ENCODE measurements at regions not wholly inside any gene's neighbourhood (a gene's known extent, or its start where the extent isn't known, plus 50 kb on each side); places are given as distances from the start of the nearest gene placed in this dataset.

GRCh38 chr14:104470588-104470987 lies 109.0 kb upstream of the C14orf180 start:
- POLR2A ChIA-PET: no interaction called here
- no peak overlapping the region for H3K4me3 ChIP-seq (ENCODE audit: control insufficient read depth in 1 of 7, extremely low read depth in 1 of 7, insufficient read depth in 4 of 7, low read depth in 2 of 7, low read length in 6 of 7)
- CTCF ChIA-PET: no interaction called here

GRCh38 chr14:104471114-104471513 lies 108.5 kb upstream of the C14orf180 start:
- ChIA-PET POLR2A (no interaction called here), CTCF (no interaction called here)
- H3K27ac ChIP-seq (ENCODE audit: insufficient read depth in 1 of 2, low read depth in 1 of 2, low read length in 2 of 2, poor library complexity in 1 of 2, severe bottlenecking in 2 of 2): no peak overlapping the region
- H3K9me3 ChIP-seq (ENCODE audit: control extremely low read depth in 1 of 5, control insufficient read depth in 4 of 5, insufficient read depth in 2 of 5, low read depth in 1 of 5, low read length in 4 of 5): peaks cover 0 to 12% (median 0%) of the 10 kb centered on the region in 5 experiments
- no peak overlapping the region for H3K4me3 ChIP-seq (ENCODE audit: control insufficient read depth in 1 of 7, extremely low read depth in 1 of 7, insufficient read depth in 4 of 7, low read depth in 2 of 7, low read length in 6 of 7)
- H3K4me1 ChIP-seq (ENCODE audit: control extremely low read depth in 1 of 4, control insufficient read depth in 4 of 4, insufficient read depth in 4 of 4, low read length in 3 of 4): no peaks in the 10 kb centered on the region
- H3K27me3 ChIP-seq (replicated peaks in 2 of 5; ENCODE audit: control insufficient read depth in 4 of 5, insufficient read depth in 5 of 5, low read length in 4 of 5): peaks cover 0 to 20% (median 6%) of the 10 kb centered on the region in 5 experiments
- no peaks in the 10 kb centered on the region for H3K36me3 ChIP-seq (ENCODE audit: control insufficient read depth in 4 of 4, insufficient read depth in 4 of 4, low read length in 3 of 4)
- no peak for DNase-seq
- 84% methylated on average over 5 of the region's 8 CpGs for WGBS (ENCODE audit: insufficient coverage)

More at GRCh38 chr14:104470588-104470987, 109.0 kb upstream of the C14orf180 start:
- no peaks in the 10 kb centered on the region for H3K36me3 ChIP-seq (ENCODE audit: control insufficient read depth in 4 of 4, insufficient read depth in 4 of 4, low read length in 3 of 4)
- no peaks in the 10 kb centered on the region for H3K4me1 ChIP-seq (ENCODE audit: control extremely low read depth in 1 of 4, control insufficient read depth in 4 of 4, insufficient read depth in 4 of 4, low read length in 3 of 4)
- H3K9me3 ChIP-seq (ENCODE audit: control extremely low read depth in 1 of 5, control insufficient read depth in 4 of 5, insufficient read depth in 2 of 5, low read depth in 1 of 5, low read length in 4 of 5): peaks cover 0 to 12% (median 0%) of the 10 kb centered on the region in 5 experiments
- H3K27me3 ChIP-seq (replicated peaks in 2 of 5; ENCODE audit: control insufficient read depth in 4 of 5, insufficient read depth in 5 of 5, low read length in 4 of 5): peaks cover 0 to 20% (median 6%) of the 10 kb centered on the region in 5 experiments
- no peak overlapping the region for H3K27ac ChIP-seq (ENCODE audit: insufficient read depth in 1 of 2, low read depth in 1 of 2, low read length in 2 of 2, poor library complexity in 1 of 2, severe bottlenecking in 2 of 2)
- 91% methylated on average over 15 of the region's 15 CpGs for WGBS (ENCODE audit: insufficient coverage)
- DNase-seq: no peak

- Histone ChIP-seq H3K27me3 (replicated peaks in 2 of 5; ENCODE audit: control insufficient read depth in 4 of 5, insufficient read depth in 5 of 5, low read length in 4 of 5) (peaks cover 0 to 20% (median 6%) of the 10 kb centered on the region in 5 experiments), H3K27ac (ENCODE audit: insufficient read depth in 1 of 2, low read depth in 1 of 2, low read length in 2 of 2, poor library complexity in 1 of 2, severe bottlenecking in 2 of 2) (no peak overlapping the region), H3K4me3 (ENCODE audit: control insufficient read depth in 1 of 7, extremely low read depth in 1 of 7, insufficient read depth in 4 of 7, low read depth in 2 of 7, low read length in 6 of 7) (no peak overlapping the region), H3K4me1 (ENCODE audit: control extremely low read depth in 1 of 4, control insufficient read depth in 4 of 4, insufficient read depth in 4 of 4, low read length in 3 of 4) (no peaks in the 10 kb centered on the region), H3K36me3 (ENCODE audit: control insufficient read depth in 4 of 4, insufficient read depth in 4 of 4, low read length in 3 of 4) (no peaks in the 10 kb centered on the region), H3K9me3 (ENCODE audit: control extremely low read depth in 1 of 5, control insufficient read depth in 4 of 5, insufficient read depth in 2 of 5, low read depth in 1 of 5, low read length in 4 of 5) (peaks cover 0 to 12% (median 0%) of the 10 kb centered on the region in 5 experiments)
- ChIA-PET CTCF (no interaction called here), POLR2A (no interaction called here)
- DNase-seq: no peak
- WGBS (ENCODE audit: insufficient coverage): no CpG with 5 or more reads among the region's 1 CpG
Observed at GRCh38 chr14:104472073-104472472, 107.5 kb upstream of the C14orf180 start.

- CTCF ChIA-PET: interaction anchor here (1.4 kb wide), 1 partner anchor 13 kb away, joined by 4 read pairs; no protein-coding TSS in a partner anchor
- H3K4me1 ChIP-seq (ENCODE audit: control extremely low read depth in 1 of 4, control insufficient read depth in 4 of 4, insufficient read depth in 4 of 4, low read length in 3 of 4): no peaks in the 10 kb centered on the region
- H3K9me3 ChIP-seq (ENCODE audit: control extremely low read depth in 1 of 5, control insufficient read depth in 4 of 5, insufficient read depth in 2 of 5, low read depth in 1 of 5, low read length in 4 of 5): peaks cover 0 to 12% (median 0%) of the 10 kb centered on the region in 5 experiments
- POLR2A ChIA-PET: interaction anchor here (0.6 kb wide), 1 partner anchor 247 kb away, joined by 4 read pairs; no protein-coding TSS in a partner anchor
- H3K27me3 ChIP-seq (replicated peaks in 2 of 5; ENCODE audit: control insufficient read depth in 4 of 5, insufficient read depth in 5 of 5, low read length in 4 of 5): peaks cover 0 to 24% (median 4%) of the 10 kb centered on the region in 5 experiments
- DNase-seq: no peak
- no peak overlapping the region for H3K27ac ChIP-seq (ENCODE audit: insufficient read depth in 1 of 2, low read depth in 1 of 2, low read length in 2 of 2, poor library complexity in 1 of 2, severe bottlenecking in 2 of 2)
- no peak overlapping the region for H3K4me3 ChIP-seq (ENCODE audit: control insufficient read depth in 1 of 7, extremely low read depth in 1 of 7, insufficient read depth in 4 of 7, low read depth in 2 of 7, low read length in 6 of 7)
- H3K36me3 ChIP-seq (ENCODE audit: control insufficient read depth in 4 of 4, insufficient read depth in 4 of 4, low read length in 3 of 4): no peaks in the 10 kb centered on the region
- WGBS (ENCODE audit: insufficient coverage): 84% methylated on average over 19 of the region's 29 CpGs
Observed at GRCh38 chr14:104472536-104473243, 106.9 kb upstream of the C14orf180 start.

GRCh38 chr14:104473244-104473565 lies 106.4 kb upstream of the C14orf180 start:
- Histone ChIP-seq H3K27ac (ENCODE audit: insufficient read depth in 1 of 2, low read depth in 1 of 2, low read length in 2 of 2, poor library complexity in 1 of 2, severe bottlenecking in 2 of 2) (no peak overlapping the region), H3K4me3 (ENCODE audit: control insufficient read depth in 1 of 7, extremely low read depth in 1 of 7, insufficient read depth in 4 of 7, low read depth in 2 of 7, low read length in 6 of 7) (no peak overlapping the region), H3K9me3 (ENCODE audit: control extremely low read depth in 1 of 5, control insufficient read depth in 4 of 5, insufficient read depth in 2 of 5, low read depth in 1 of 5, low read length in 4 of 5) (peaks cover 0 to 11% (median 0%) of the 10 kb centered on the region in 5 experiments), H3K4me1 (ENCODE audit: control extremely low read depth in 1 of 4, control insufficient read depth in 4 of 4, insufficient read depth in 4 of 4, low read length in 3 of 4) (no peaks in the 10 kb centered on the region), H3K36me3 (ENCODE audit: control insufficient read depth in 4 of 4, insufficient read depth in 4 of 4, low read length in 3 of 4) (no peaks in the 10 kb centered on the region), H3K27me3 (replicated peaks in 2 of 5; ENCODE audit: control insufficient read depth in 4 of 5, insufficient read depth in 5 of 5, low read length in 4 of 5) (peaks cover 0 to 25% (median 2%) of the 10 kb centered on the region in 5 experiments)
- ChIA-PET POLR2A (no interaction called here), CTCF (interaction anchor here (1.4 kb wide), 1 partner anchor 13 kb away, joined by 4 read pairs; no protein-coding TSS in a partner anchor)
- 79% methylated on average over 4 of the region's 4 CpGs for WGBS (ENCODE audit: insufficient coverage)
- no peak for DNase-seq

GRCh38 chr14:104473649-104474494 lies 105.7 kb upstream of the C14orf180 start:
- H3K27me3 ChIP-seq (replicated peaks in 2 of 5; ENCODE audit: control insufficient read depth in 4 of 5, insufficient read depth in 5 of 5, low read length in 4 of 5): peaks cover 0 to 21% (median under 1%) of the 10 kb centered on the region in 5 experiments
- ChIA-PET CTCF (interaction anchor here (1.4 kb wide), 1 partner anchor 12 kb away, joined by 4 read pairs; no protein-coding TSS in a partner anchor), POLR2A (interaction anchor here (0.6 kb wide), 1 partner anchor 9 kb away, joined by 3 read pairs; no protein-coding TSS in a partner anchor)
- H3K4me1 ChIP-seq (ENCODE audit: control extremely low read depth in 1 of 4, control insufficient read depth in 4 of 4, insufficient read depth in 4 of 4, low read length in 3 of 4): no peaks in the 10 kb centered on the region
- H3K4me3 ChIP-seq (ENCODE audit: control insufficient read depth in 1 of 7, extremely low read depth in 1 of 7, insufficient read depth in 4 of 7, low read depth in 2 of 7, low read length in 6 of 7): no peak overlapping the region
- H3K36me3 ChIP-seq (ENCODE audit: control insufficient read depth in 4 of 4, insufficient read depth in 4 of 4, low read length in 3 of 4): no peaks in the 10 kb centered on the region
- no peak for DNase-seq
- WGBS (ENCODE audit: insufficient coverage): 75% methylated on average over 45 of the region's 45 CpGs
- H3K9me3 ChIP-seq (ENCODE audit: control extremely low read depth in 1 of 5, control insufficient read depth in 4 of 5, insufficient read depth in 2 of 5, low read depth in 1 of 5, low read length in 4 of 5): peaks cover 0 to 5% (median 0%) of the 10 kb centered on the region in 5 experiments
- no peak overlapping the region for H3K27ac ChIP-seq (ENCODE audit: insufficient read depth in 1 of 2, low read depth in 1 of 2, low read length in 2 of 2, poor library complexity in 1 of 2, severe bottlenecking in 2 of 2)
